CD4-positive, alpha-beta T cell treated with Interleukin-10 for 1 hour (primary cell): ENCODE measurements at regions not wholly inside any gene's neighbourhood (a gene's known extent, or its start where the extent isn't known, plus 50 kb on each side); places are given as distances from the start of the nearest gene placed in this dataset.
A peak's percentile ranks its signal among the peaks of the same experiment; 100 is the strongest.
"Not testable (repeated sequence)": the region's sequence is repeated elsewhere in the genome, so short reads cannot be mapped to it uniquely, and the experiment has no call there.

Experiments
- DNase-seq: peaks from one replicate; pipeline ENCODE4 v3.0.0-alpha.2; 2020

- no peak for DNase-seq
Observed at GRCh38 chr2:58501371-58502160, 260.4 kb upstream of the FANCL start.

- no peak for DNase-seq
Observed at GRCh38 chr2:58497168-58497567, 256.0 kb upstream of the FANCL start.

GRCh38 chr2:58495806-58496205 lies 254.7 kb upstream of the FANCL start:
- DNase-seq: no peak

- DNase-seq: no peak
Observed at GRCh38 chr2:58494071-58494501, 253.0 kb upstream of the FANCL start.

GRCh38 chr2:58484629-58485028 lies 243.5 kb upstream of the FANCL start:
- no peak for DNase-seq

DNA sequence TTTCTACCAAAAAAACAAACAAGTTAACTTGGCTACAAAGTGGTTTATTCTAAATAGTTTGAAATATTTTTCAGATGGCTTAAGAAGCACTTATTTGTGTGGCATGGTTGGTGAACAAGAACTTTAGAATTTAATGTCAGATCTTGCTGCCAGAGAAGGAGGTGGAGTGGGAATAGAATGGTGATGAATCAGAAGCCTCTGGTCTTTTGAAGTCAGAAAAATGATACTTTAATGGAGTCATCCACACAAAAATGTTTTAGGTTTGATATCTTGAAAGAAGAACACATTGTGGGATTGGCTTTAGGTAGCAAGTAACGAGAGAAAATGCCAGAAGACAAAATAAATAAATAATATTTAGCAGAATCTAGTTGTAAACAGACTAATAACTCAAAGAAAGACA lies 243.1 kb upstream of the FANCL start:
- DNase-seq: no peak

DNA sequence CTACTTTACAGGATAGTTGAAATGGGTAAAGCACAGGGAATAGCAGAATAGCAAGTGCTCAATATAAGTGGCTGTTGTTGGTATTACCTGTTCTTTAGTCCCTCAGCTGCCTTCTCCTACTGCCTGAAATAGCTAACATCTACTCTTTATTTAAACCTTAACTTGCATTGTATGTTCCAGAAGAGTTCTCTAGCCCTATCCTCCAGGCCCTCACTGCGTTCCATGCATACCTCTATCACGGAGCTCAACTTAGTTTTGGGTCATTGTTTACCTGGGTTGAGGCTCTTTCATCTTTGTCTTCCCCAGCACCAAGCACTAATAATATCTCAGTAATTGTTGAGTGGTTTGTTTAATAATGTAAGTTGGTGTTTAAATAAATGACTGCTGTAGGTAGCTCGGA lies 242.2 kb upstream of the FANCL start:
- no peak for DNase-seq

GRCh38 chr2:58481670-58482069 lies 240.5 kb upstream of the FANCL start:
- no peak for DNase-seq

- DNase-seq: no peak
Observed at GRCh38 chr2:58480141-58480540, 239.0 kb upstream of the FANCL start.

DNA sequence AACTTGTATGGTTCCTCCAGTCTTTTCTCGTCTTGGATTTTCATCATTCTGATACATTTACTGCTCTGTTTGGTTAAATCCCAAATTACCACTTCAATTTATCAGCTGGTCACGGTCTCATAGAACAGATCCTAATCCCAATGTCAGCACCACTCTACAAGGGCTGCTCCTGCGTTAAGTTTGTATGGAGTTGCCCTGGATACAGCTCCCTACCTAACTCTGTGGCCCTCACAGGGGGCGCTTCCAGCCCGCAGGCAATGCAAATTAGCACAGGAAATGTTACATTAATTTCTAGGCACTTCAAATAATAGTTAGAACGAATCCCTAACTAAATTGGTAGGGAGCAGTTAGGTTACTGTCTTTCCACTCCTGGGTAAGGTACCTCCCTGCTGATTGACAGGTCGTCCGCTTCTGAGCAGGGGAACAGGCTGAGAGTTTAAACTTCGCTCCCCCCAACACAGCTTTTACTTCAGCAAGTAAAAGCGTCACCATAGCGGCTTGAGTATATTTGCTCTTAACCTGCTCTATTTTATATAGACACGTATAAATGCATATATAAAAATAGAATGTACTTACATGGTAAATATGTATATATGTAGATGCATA lies 238.5 kb upstream of the FANCL start:
- no peak for DNase-seq

GRCh38 chr2:58476556-58476955 lies 235.4 kb upstream of the FANCL start:
- no peak for DNase-seq

- DNase-seq: no peak
Observed at GRCh38 chr2:58475756-58476155, 234.6 kb upstream of the FANCL start.

DNA sequence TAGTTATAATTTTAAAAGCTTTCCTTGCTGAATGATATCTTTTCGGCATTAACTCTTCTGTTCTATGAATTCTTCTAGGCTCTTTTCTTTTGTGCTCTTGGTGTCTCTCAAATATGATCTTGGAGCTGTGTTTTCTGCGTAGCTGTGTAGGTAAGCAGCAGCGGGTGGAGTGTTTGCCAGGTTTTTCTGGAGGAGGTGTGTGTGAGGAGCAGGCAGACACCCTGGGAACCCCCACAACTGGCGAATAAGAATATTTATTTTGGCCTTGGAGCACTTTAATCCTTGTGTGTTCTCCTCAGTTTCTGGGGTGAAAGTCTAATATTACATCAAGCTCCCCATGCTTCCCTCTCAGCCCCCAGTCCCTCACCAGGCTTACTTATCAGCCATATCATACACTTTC lies 232.0 kb upstream of the FANCL start:
- no peak for DNase-seq

- DNase-seq: peak; percentile 1
Observed at GRCh38 chr2:58466804-58467203, 225.7 kb upstream of the FANCL start.

DNA sequence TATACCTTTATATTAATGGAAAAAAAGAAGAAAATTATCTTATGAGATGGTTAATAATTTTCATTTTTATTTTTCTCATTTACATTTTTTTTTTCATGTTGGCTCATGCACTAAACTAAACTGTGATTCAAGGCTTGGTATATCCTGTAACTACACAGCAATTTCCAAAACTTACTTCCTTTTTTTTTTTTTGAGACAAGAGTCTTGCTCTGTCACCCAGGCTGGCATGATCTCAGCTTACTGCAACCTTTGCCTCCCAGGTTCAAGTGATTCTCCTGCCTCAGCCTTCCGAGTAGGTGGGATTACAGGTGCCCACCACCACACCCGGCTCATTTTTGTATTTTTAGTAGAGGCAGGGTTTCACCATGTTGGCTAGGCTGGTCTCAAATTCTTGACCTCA lies 224.9 kb upstream of the FANCL start:
- DNase-seq: not testable (repeated sequence)

DNA sequence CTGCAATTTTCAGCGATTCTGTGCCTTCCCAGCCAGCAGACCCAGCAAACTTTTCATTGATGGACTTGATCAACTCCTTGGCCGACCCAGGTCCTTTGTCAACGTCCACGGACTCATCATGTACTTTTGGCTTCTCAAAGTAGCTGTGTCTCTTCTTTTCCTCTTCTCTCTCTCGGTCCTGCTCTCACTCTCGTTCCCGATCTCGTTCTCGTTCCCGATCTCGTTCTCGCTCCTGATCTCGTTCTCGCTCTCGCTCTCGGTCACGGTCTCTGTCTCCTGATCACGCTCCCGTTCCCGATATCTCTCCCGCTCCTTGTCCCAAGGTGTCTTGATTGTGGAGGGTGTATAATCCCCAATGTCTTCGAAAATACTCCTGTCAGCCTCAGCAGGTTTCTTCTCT lies 219.5 kb upstream of the FANCL start:
- no peak for DNase-seq

DNA sequence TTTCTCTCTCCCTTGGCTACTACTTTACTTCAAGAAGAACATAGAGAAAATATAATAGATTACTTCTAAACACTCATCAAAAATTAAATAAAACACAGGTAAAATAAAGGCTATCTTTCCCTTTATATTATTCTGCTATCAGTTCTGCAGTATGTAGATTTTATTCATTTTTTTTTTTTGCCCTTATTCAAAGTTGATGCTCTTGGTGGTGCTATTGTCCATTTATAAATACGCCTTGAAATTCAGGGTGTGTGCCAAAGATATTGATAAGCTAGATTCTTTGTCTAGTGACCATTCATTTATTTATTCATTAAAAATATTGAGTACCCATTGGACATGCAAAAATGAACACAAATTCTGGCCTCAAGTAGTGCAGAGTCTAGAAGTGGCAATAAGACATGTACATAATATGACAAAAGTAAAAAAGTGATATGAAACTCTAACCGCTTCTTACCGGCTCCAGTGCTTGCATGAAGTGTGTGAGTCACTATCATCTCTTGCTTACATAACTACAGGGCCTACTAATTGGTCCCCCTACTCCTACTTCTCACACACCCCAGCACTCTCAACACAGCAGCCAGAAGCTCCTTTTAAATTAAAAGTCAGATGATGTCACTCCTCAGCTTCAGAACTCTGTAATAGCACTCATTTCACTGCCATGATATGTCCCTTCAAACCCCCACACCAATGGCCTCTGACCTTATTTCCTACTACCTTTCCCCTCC lies 208.3 kb upstream of the FANCL start:
- DNase-seq: peak; percentile 4

DNA sequence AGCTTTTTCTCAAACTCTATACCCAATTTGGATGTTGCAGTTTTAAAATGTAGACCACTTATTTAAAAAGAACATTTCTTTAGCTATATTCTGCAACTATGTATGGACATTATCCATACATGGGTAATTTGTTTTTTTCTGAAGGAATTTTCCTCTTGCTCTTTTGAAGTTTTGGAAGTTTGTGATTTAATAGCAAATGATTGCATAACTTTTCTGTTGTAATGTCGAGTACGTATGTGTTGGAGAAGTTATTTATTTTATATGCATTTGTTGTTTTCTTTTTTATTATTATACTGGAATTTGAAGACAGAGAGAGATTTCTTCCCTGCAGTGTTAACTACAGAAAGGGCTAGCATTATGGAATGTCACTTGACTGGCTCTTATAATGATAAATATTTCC lies 207.7 kb upstream of the FANCL start:
- no peak for DNase-seq

- DNase-seq: peak; percentile 4
Observed at GRCh38 chr2:58448065-58448507, 207.0 kb upstream of the FANCL start.

DNA sequence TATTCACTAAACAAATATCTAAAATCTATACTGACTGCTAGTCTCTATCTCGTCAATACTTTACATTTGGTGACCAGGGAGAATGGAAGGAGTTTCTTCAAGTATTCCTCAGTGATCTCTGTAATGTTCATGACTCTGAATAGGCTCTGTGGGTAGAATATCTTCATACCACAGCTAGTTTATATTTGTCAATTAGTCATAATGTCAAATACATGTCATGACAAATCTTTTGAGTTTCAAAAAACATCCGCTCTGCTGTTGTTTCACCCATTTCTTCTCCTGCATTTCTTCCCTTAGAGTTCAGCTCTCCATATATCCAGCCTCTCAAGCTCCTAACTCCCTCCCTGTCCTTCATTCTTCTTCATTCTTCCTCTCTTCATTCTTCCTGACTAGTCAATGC lies 206.5 kb upstream of the FANCL start:
- DNase-seq: no peak

DNA sequence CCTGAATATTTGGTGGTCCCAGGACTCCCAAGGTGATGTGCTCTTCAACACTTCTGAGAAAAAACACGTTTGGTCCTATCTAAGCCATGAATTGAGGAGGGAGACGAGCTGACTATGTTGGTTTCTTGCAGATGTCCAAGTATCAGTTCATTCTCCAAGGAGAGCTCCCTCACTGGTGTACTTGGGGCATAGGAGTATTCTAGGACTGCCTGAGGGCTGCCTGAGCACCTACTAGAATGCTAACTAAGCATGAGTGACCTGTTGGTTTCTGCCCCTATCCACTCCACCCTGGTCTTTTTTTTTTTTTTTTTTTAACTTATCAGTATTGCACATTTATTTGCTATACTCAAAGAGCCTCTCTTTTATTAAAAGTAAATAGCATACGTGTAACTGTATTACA lies 200.5 kb upstream of the FANCL start:
- DNase-seq: no peak

GRCh38 chr2:58436872-58437271 lies 195.7 kb upstream of the FANCL start:
- no peak for DNase-seq

GRCh38 chr2:58435246-58435645 lies 194.1 kb upstream of the FANCL start:
- DNase-seq: no peak

GRCh38 chr2:58434692-58435091 lies 193.6 kb upstream of the FANCL start:
- no peak for DNase-seq
